H1 (cell line): ENCODE measurements at regions not wholly inside any gene's neighbourhood (a gene's known extent, or its start where the extent isn't known, plus 50 kb on each side); places are given as distances from the start of the nearest gene placed in this dataset.

Experiments
- CTCF ChIA-PET: fragments of 300-600 bp; sonication (Branson Sonifier 250); formaldehyde crosslinking; loops from one replicate; lab custom pipeline; 2021; ENCODE audit not compliant: partially characterized antibody; lab: Charles Lee
- POLR2A ChIA-PET: fragments of 300-600 bp; sonication (Branson Sonifier 250); formaldehyde crosslinking; loops from one replicate; lab custom pipeline; 2021; ENCODE audit warnings: inconsistent platforms; ENCODE audit not compliant: partially characterized antibody; lab: Charles Lee
- DNase-seq, 2 experiments: peaks; one replicate each; pipeline versions ENCODE4 v3.0.0 to v3.0.0-alpha.2; 2010 to 2022; ENCODE audit warnings: low spot score in 2 of 2, low read depth in 1 of 2, mixed read lengths in 1 of 2
- FAIRE-seq: peaks from 2 replicates; lab custom pipeline; 2011; peaks lifted over from hg19 to GRCh38; lab: Jason Lieb, UNC
- H2AFZ ChIP-seq: 2 replicates; pipeline ENCODE4 v1.8.1; 2012; ENCODE audit warnings: low read length, inconsistent platforms
- H2AK5ac ChIP-seq: 2 replicates; pipeline ENCODE4 v1.6.1; 2013; ENCODE audit warnings: low read depth, low read length
- H2BK120ac ChIP-seq: replicated peaks from 2 replicates; pipeline ENCODE3; 2013; ENCODE audit warnings: low read depth, low read length, inconsistent platforms
- H2BK12ac ChIP-seq: 2 replicates; pipeline ENCODE4 v1.6.1; 2013; ENCODE audit warnings: low read depth, low read length
- H2BK15ac ChIP-seq: 2 replicates; pipeline ENCODE4 v1.6.1; 2013; ENCODE audit warnings: low read length
- H2BK20ac ChIP-seq: 2 replicates; pipeline ENCODE4 v1.6.1; 2013; ENCODE audit warnings: low read length
- H2BK5ac ChIP-seq: 2 replicates; pipeline ENCODE4 v1.6.1; 2013; ENCODE audit warnings: low read depth, low read length
- H3K14ac ChIP-seq: 2 replicates; pipeline ENCODE4 v1.6.1; 2013; ENCODE audit warnings: inconsistent platforms; ENCODE audit not compliant: insufficient read length
- H3K18ac ChIP-seq: 2 replicates; pipeline ENCODE4 v1.6.1; 2013; ENCODE audit warnings: low read length; ENCODE audit errors: extremely low read depth
- H3K23ac ChIP-seq: 2 replicates; pipeline ENCODE4 v1.6.1; 2013; ENCODE audit warnings: inconsistent platforms; ENCODE audit not compliant: insufficient read length
- H3K23me2 ChIP-seq: 2 replicates; pipeline ENCODE4 v1.6.1; 2013; ENCODE audit warnings: low read depth, low read length
- H3K27ac ChIP-seq: 2 replicates; pipeline ENCODE4 v1.6.1; 2011; ENCODE audit warnings: low read depth, low read length, inconsistent platforms
- H3K27me3 ChIP-seq, 4 experiments: replicated peaks in 1 of 4; 1 replicate in 1 of 4; 2 replicates in 3 of 4; pipeline versions ENCODE4 v1.6.1 to v1.8.1; 2011 to 2013; ENCODE audit warnings: low read length in 3 of 4, mild to moderate bottlenecking in 3 of 4, inconsistent platforms in 2 of 4, mixed read lengths in 2 of 4, moderate library complexity in 1 of 4; ENCODE audit not compliant: control insufficient read depth in 3 of 4, insufficient read depth in 3 of 4; ENCODE audit errors: extremely low read depth in 1 of 4
- H3K36me3 ChIP-seq, 4 experiments: 2 replicates each; pipeline versions ENCODE4 v1.6.1 to v1.8.1; 2011 to 2013; ENCODE audit warnings: mild to moderate bottlenecking in 4 of 4, low read length in 3 of 4, moderate library complexity in 2 of 4, control low read depth in 1 of 4, inconsistent platforms in 1 of 4; ENCODE audit not compliant: insufficient read depth in 4 of 4, control insufficient read depth in 2 of 4
- H3K4ac ChIP-seq: replicated peaks from 2 replicates; pipeline ENCODE3; 2013; ENCODE audit warnings: low read length, low read depth, mixed read lengths, inconsistent platforms; ENCODE audit not compliant: insufficient read length
- H3K4me1 ChIP-seq, 4 experiments: replicated peaks in 1 of 4; 1 replicate in 1 of 4; 2 replicates in 3 of 4; pipeline versions ENCODE4 v1.6.1 to v1.8.1; 2011 to 2013; ENCODE audit warnings: low read length in 3 of 4, inconsistent platforms in 2 of 4, mixed read lengths in 1 of 4; ENCODE audit not compliant: insufficient read depth in 4 of 4, control insufficient read depth in 3 of 4
- H3K4me2 ChIP-seq, 2 experiments: 2 replicates each; pipeline versions ENCODE4 v1.6.1 to v1.8.1; 2011 to 2013; ENCODE audit warnings: low read depth in 2 of 2, low read length in 2 of 2, control low read depth in 1 of 2, inconsistent platforms in 1 of 2, mild to moderate bottlenecking in 1 of 2; ENCODE audit not compliant: insufficient read depth in 1 of 2
- H3K4me3 ChIP-seq, 4 experiments: fragments of 200-600, 300-600 bp in 1 of 4; sonication (generic), shearing (Covaris generic), sonication (Bioruptor Twin) in 1 of 4; 2 replicates each; pipeline versions ENCODE4 v1.5.1 to v1.8.1; 2011 to 2016; ENCODE audit warnings: low read length in 4 of 4, low read depth in 3 of 4, control low read depth in 2 of 4, inconsistent platforms in 2 of 4, mild to moderate bottlenecking in 2 of 4, mixed read lengths in 1 of 4, moderate library complexity in 1 of 4; ENCODE audit not compliant: insufficient read depth in 2 of 4; ENCODE audit errors: extremely low read depth in 1 of 4
- H3K56ac ChIP-seq: replicated peaks from 2 replicates; pipeline ENCODE3; 2013; ENCODE audit warnings: low read depth, mild to moderate bottlenecking, mixed read lengths, low read length, inconsistent platforms; ENCODE audit not compliant: insufficient read length
- H3K79me1 ChIP-seq: 2 replicates; pipeline ENCODE4 v1.6.1; 2013; ENCODE audit warnings: low read depth, low read length, control low read depth
- H3K79me2 ChIP-seq, 2 experiments: 2 replicates each; pipeline versions ENCODE4 v1.6.1 to v1.8.1; 2012 to 2013; ENCODE audit warnings: low read length in 2 of 2, mild to moderate bottlenecking in 2 of 2, inconsistent platforms in 1 of 2; ENCODE audit not compliant: insufficient read depth in 2 of 2, control insufficient read depth in 1 of 2
- H3K9ac ChIP-seq, 4 experiments: replicated peaks in 1 of 4; 1 replicate in 1 of 4; 2 replicates in 3 of 4; pipeline versions ENCODE4 v1.6.1 to v1.8.1; 2011 to 2013; ENCODE audit warnings: low read depth in 3 of 4, low read length in 3 of 4, control low read depth in 2 of 4, mild to moderate bottlenecking in 2 of 4, moderate library complexity in 2 of 4, inconsistent platforms in 1 of 4; ENCODE audit errors: extremely low read depth in 1 of 4
- H3K9me3 ChIP-seq, 2 experiments: 2 replicates each; pipeline versions ENCODE4 v1.6.1 to v1.8.1; 2012 to 2013; ENCODE audit warnings: mild to moderate bottlenecking in 2 of 2, moderate library complexity in 2 of 2, control low read depth in 1 of 2, inconsistent platforms in 1 of 2, low read depth in 1 of 2, low read length in 1 of 2, mixed read lengths in 1 of 2; ENCODE audit not compliant: insufficient read depth in 2 of 2
- H4K20me1 ChIP-seq, 2 experiments: replicated peaks in 1 of 2; 2 replicates each; pipeline versions ENCODE3 to v1.8.1; 2011 to 2013; ENCODE audit warnings: inconsistent platforms in 2 of 2, low read length in 2 of 2, mild to moderate bottlenecking in 1 of 2; ENCODE audit not compliant: insufficient read depth in 2 of 2, control insufficient read depth in 1 of 2
- H4K5ac ChIP-seq: 2 replicates; pipeline ENCODE4 v1.6.1; 2013; ENCODE audit warnings: low read length, low read depth, mixed read lengths, inconsistent platforms; ENCODE audit not compliant: insufficient read length
- H4K8ac ChIP-seq: 2 replicates; pipeline ENCODE4 v1.8.0; 2013; ENCODE audit warnings: mild to moderate bottlenecking, moderate library complexity, low read length, inconsistent platforms; ENCODE audit not compliant: insufficient read depth; ENCODE audit errors: extremely low read depth
- H4K91ac ChIP-seq: replicated peaks from 2 replicates; pipeline ENCODE3; 2013; ENCODE audit warnings: low read length, mixed read lengths, inconsistent platforms; ENCODE audit not compliant: insufficient read length
- BACH1 ChIP-seq: IDR thresholded peaks from 2 replicates; pipeline ENCODE4 v1.6.1; 2012; ENCODE audit warnings: low read length, improper control_type of control experiment
- JUN ChIP-seq: IDR thresholded peaks from 2 replicates; pipeline ENCODE4 v1.6.1; 2011; ENCODE audit warnings: low read depth, mild to moderate bottlenecking, improper control_type of control experiment, low read length
- KDM4A ChIP-seq: IDR thresholded peaks from one replicate; pipeline ENCODE4 v1.7.1; 2012; ENCODE audit warnings: low read depth, mild to moderate bottlenecking, moderate library complexity, low read length, inconsistent platforms; ENCODE audit not compliant: severe bottlenecking
- RBBP5 ChIP-seq: IDR thresholded peaks from 2 replicates; pipeline ENCODE4 v1.7.1; 2012; ENCODE audit warnings: low read depth, mild to moderate bottlenecking, inconsistent platforms, low read length, moderate library complexity, borderline replicate concordance
- RNF2 ChIP-seq: fragments of 200-900, 300-1000 bp; sonication (generic); IDR thresholded peaks from 2 replicates; pipeline ENCODE4 v1.7.1; 2016; ENCODE audit warnings: borderline replicate concordance, low read depth, mild to moderate bottlenecking, antibody characterized with exemption, low read length; ENCODE audit not compliant: poor library complexity, severe bottlenecking; ENCODE audit errors: missing control alignments
- SIX5 ChIP-seq: IDR thresholded peaks from 2 replicates; pipeline ENCODE4 v1.6.1; 2011; ENCODE audit warnings: mild to moderate bottlenecking, low read depth, low read length
- TCF12 ChIP-seq: IDR thresholded peaks from 2 replicates; pipeline ENCODE4 v1.6.1; 2011; ENCODE audit warnings: low read depth, mild to moderate bottlenecking, low read length
- WGBS, 2 experiments: shearing (Covaris generic) in 1 of 2; methylation state at CpG; one replicate each; pipeline versions ENCODE4 v1.1.6 to v1.1.7; 2013 to 2015; ENCODE audit warnings: low lambda C conversion rate in 2 of 2, mixed read lengths in 2 of 2, inconsistent platforms in 1 of 2, low coverage in 1 of 2, missing lambda C conversion rate in 1 of 2; ENCODE audit not compliant: insufficient replicate concordance in 2 of 2, insufficient coverage in 1 of 2, insufficient read length in 1 of 2; ENCODE audit errors: extremely low coverage in 1 of 2, missing lambda C conversion rate in 1 of 2; 5-methylcytosine and 5-hydroxymethylcytosine counted together

DNA sequence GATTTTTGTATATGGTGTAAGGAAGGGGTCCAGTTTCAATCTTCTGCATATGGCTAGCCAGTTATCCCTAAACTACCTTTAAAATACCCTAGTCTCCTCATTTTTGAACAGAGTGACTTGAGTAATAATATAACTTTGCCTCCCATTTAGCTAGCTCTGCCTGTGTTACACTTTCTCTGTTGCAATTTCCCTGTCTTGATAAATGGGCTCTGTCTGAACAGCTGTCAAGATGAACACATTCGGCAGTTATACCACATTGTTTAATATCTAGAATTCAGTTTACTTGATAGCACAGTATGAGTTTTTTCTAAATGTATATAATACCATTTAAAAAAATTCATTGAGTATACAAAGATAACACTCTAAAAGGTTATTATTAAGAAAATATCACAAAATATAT is 562.9 kb upstream of the FTMT start:
- no peak overlapping the region for H3K23ac ChIP-seq
- no peak overlapping the region for H3K56ac ChIP-seq
- CTCF ChIA-PET: no interaction called here
- no peak overlapping the region for H2BK5ac ChIP-seq
- H2BK120ac ChIP-seq: no peak overlapping the region
- no peak overlapping the region for H2AK5ac ChIP-seq
- no peaks in the 10 kb centered on the region for H3K9me3 ChIP-seq
- H3K27me3 ChIP-seq: no peaks in the 10 kb centered on the region
- H2AFZ ChIP-seq: no peak overlapping the region
- no peaks in the 10 kb centered on the region for H3K23me2 ChIP-seq
- no peaks in the 10 kb centered on the region for H3K36me3 ChIP-seq
- H3K79me1 ChIP-seq: no peaks in the 10 kb centered on the region
- H3K79me2 ChIP-seq: no peaks in the 10 kb centered on the region
- no peaks in the 10 kb centered on the region for H4K20me1 ChIP-seq
- no peak overlapping the region for H3K18ac ChIP-seq
- POLR2A ChIA-PET: no interaction called here
- H4K8ac ChIP-seq: no peak overlapping the region
- no peak overlapping the region for H4K5ac ChIP-seq
- DNase-seq (no peak), FAIRE-seq (no peak)
- TF ChIP-seq TCF12 (no peak), RNF2 (no peak), JUN (no peak), BACH1 (no peak), RBBP5 (no peak), KDM4A (no peak), SIX5 (no peak)
- no peak overlapping the region for H3K4me3 ChIP-seq
- no peak overlapping the region for H2BK20ac ChIP-seq
- no peak overlapping the region for H3K4ac ChIP-seq
- no peak overlapping the region for H3K4me2 ChIP-seq
- H3K4me1 ChIP-seq: no peaks in the 10 kb centered on the region
- no peak overlapping the region for H3K14ac ChIP-seq
- WGBS, 2 experiments: 88% methylated on average over 1 of the region's 1 CpG; no CpG with 5 or more reads in 1 of the 2 experiments
- H3K27ac ChIP-seq: no peak overlapping the region
- no peak overlapping the region for H4K91ac ChIP-seq
- H2BK15ac ChIP-seq: no peak overlapping the region
- H2BK12ac ChIP-seq: no peak overlapping the region
- no peak overlapping the region for H3K9ac ChIP-seq
